ENCODE measurements at regions not wholly inside any gene's neighbourhood (a gene's known extent, or its start where the extent isn't known, plus 50 kb on each side); places are given as distances from the start of the nearest gene placed in this dataset.

DNA sequence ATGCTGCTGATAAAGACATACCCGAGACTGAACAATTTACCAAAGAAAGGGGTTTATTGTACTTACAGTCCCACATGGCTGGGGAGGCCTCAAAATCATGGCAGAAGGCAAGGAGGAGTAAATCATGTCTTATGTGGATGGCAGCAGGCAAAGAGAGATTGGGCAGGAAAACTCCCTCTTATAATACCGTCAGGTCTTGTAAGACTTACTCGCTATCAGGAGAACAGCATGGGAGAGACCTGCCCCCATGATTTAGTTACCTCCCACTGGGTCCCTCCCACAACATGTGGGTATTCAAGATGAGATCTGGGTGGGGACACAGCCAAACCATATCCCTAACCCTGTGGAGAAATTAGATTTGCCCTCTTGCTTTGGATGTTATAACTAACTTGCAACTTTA is 1068.0 kb upstream of the ZEB2 start:
- POLR2A ChIA-PET = no interaction called here
- peaks cover 5% of the 10 kb centered on the region for H3K27me3 Mint-ChIP-seq
- H3K9me3 Mint-ChIP-seq = no peaks in the 10 kb centered on the region
- ATAC-seq (ENCODE audit: low read depth) (no peak), DNase-seq (no peak)
- H3K36me3 Mint-ChIP-seq = no peaks in the 10 kb centered on the region
- H3K4me1 Mint-ChIP-seq = no peaks in the 10 kb centered on the region
- H3K27ac Mint-ChIP-seq = no peak overlapping the region
- no peak overlapping the region for H3K4me3 Mint-ChIP-seq

DNA sequence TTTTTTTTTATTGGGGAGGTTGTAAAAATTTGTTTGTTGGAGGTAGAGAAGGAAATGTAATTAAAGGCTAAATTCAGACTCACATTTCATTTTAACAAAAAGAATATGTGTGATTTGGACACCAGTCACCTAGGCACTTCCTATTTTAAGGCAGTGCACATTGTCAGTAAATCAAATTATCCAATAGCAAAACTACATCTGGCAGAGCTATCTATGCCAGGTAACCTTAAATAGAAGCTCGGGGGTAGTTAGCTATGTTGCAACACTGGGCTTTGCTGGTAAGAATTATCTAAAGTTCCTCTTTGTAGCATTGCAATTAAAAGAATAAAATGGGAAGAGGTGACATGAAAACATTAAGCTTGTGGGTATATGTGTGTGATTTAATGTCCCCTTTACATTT is 1064.4 kb upstream of the ZEB2 start:
- ATAC-seq (ENCODE audit: low read depth) (no peak), DNase-seq (no peak)
- peaks cover 5% of the 10 kb centered on the region for H3K27me3 Mint-ChIP-seq
- POLR2A ChIA-PET = no interaction called here
- no peak overlapping the region for H3K4me3 Mint-ChIP-seq
- H3K4me1 Mint-ChIP-seq = no peaks in the 10 kb centered on the region
- H3K27ac Mint-ChIP-seq = no peak overlapping the region
- H3K36me3 Mint-ChIP-seq = no peaks in the 10 kb centered on the region
- peaks cover under 1% of the 10 kb centered on the region for H3K9me3 Mint-ChIP-seq

DNA sequence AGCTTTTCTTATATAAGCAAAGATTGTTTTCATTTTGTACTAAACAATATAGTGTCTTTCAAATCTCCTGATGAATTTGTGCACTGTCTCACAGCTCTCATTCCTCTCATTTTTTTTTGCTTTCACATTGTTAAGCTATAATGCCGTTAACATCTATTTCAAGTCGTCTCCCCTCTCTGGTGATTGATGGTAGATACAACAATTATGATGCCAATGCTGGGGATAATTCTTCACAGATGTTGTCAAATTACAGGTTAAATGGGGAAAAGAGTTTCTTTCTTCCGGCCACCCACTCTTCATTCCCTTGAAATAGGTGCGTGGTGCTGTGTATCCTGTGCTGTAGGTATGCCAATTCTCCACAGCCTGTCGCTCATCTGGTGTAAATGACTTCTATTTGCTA is 1053.7 kb upstream of the ZEB2 start:
- Mint-ChIP-seq H3K27me3 (no peaks in the 10 kb centered on the region), H3K4me1 (no peaks in the 10 kb centered on the region), H3K4me3 (no peak overlapping the region), H3K36me3 (no peaks in the 10 kb centered on the region), H3K9me3 (no peaks in the 10 kb centered on the region), H3K27ac (no peak overlapping the region)
- ATAC-seq (ENCODE audit: low read depth) = no peak
- DNase-seq = no peak
- POLR2A ChIA-PET = no interaction called here

DNA sequence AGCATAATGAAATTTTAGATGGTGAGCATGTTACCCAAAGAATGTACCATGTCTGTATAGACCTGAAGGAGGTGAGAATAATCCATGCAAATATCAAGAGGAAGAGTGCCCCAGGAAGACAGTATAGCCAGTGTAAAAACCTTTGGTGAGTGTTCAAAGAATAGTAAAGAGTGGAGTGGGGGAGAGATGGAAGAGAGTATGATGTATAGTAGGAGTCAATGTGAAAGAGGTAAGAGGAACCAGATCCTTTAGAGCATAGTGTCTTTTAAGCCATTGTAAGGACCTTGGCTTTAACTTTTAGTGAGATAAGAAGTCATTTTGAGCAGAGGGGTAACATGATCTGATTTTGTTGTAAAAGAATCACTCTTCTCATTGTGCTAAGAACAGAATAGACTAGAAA is 1052.3 kb upstream of the ZEB2 start:
- Mint-ChIP-seq H3K4me1 (no peaks in the 10 kb centered on the region), H3K27me3 (no peaks in the 10 kb centered on the region), H3K4me3 (no peak overlapping the region), H3K9me3 (no peaks in the 10 kb centered on the region), H3K36me3 (no peaks in the 10 kb centered on the region), H3K27ac (no peak overlapping the region)
- ATAC-seq (ENCODE audit: low read depth) = no peak
- DNase-seq = no peak
- POLR2A ChIA-PET = no interaction called here

DNA sequence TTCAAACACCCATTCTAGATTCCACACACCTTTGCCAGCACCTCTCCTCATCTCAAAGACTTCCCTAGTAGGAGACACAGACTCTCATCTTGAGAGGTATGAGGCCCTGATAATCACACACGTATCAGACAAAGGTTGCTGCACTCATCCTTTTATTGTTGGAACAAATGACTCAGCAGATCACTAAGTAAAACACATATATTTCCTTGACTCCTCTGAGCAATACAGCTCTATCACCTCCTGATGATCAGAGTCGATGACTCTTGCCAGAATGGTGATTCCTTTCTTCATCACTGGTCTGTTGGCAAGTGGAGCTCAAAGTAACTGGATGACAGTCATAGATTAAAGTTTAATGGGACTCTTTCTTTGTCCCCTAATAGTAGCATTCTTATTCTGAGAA is 1049.2 kb upstream of the ZEB2 start:
- H3K9me3 Mint-ChIP-seq = no peaks in the 10 kb centered on the region
- H3K27me3 Mint-ChIP-seq = no peaks in the 10 kb centered on the region
- ATAC-seq (ENCODE audit: low read depth) (no peak), DNase-seq (no peak)
- H3K27ac Mint-ChIP-seq = no peak overlapping the region
- no peaks in the 10 kb centered on the region for H3K4me1 Mint-ChIP-seq
- POLR2A ChIA-PET = no interaction called here
- no peaks in the 10 kb centered on the region for H3K36me3 Mint-ChIP-seq
- H3K4me3 Mint-ChIP-seq = no peak overlapping the region

DNA sequence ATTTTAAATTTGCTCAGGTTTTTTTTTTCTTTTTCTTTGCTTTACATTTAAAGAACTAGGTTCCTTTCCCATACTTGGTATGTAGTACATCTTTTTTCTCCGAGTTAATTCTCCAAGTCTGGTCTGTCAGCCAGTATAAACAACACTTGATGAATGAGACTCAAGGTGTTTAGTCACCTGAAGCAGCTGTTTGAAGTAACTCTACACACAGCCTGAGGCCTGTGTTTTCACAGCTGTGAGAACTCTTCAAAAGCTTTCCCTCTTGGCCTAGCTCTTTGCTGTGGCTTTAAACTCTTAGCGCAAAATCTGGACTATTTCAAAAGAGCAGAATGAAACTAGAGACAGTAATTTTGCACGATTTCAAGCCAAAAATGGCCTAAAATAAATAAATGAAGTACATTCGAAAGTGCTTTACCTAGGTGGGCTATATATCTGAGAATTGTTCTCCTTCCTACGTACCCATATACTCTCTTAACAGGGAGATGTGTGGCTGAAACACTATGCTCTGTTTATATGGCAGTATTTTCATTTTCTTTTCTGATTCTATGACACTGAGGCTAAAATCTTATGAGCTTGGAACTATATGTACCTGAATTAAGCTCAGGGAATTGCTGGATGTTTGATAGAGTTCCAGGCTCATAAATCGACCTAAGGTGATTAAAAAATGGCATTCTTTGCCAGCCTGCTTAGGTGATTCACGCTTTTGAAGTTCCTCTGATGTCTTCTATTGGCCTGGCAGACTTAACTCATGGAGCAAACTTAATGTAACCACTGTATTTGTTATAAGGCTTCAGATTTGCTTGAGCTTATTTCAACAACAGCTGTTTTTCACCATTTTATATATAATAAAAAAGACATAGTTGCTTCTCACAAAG is 1044.1 kb upstream of the ZEB2 start:
- H3K27ac Mint-ChIP-seq = no peak overlapping the region
- DNase-seq (no peak), ATAC-seq (ENCODE audit: low read depth) (no peak)
- no peak overlapping the region for H3K4me3 Mint-ChIP-seq
- no peaks in the 10 kb centered on the region for H3K4me1 Mint-ChIP-seq
- POLR2A ChIA-PET = no interaction called here
- H3K9me3 Mint-ChIP-seq = no peaks in the 10 kb centered on the region
- no peaks in the 10 kb centered on the region for H3K36me3 Mint-ChIP-seq
- no peaks in the 10 kb centered on the region for H3K27me3 Mint-ChIP-seq

DNA sequence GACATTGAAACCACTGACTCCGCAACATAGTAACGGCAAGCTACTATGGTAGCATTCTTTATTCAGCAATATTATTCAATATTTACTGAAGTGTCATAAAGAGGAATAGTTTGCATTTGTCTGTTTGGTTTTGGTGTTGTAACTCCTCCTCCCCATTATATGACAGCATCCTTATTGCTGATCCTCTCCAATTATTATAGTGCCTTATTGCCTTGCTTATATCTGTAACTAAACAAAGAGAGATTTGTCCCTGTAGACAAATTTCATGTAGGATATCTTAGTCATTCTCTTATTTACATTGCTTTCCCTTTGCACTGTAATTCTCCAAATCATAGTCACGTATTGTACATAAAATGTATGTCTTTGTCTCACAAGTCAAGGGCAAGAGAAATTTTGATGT is 1041.2 kb upstream of the ZEB2 start:
- Mint-ChIP-seq H3K4me1 (no peaks in the 10 kb centered on the region), H3K9me3 (no peaks in the 10 kb centered on the region), H3K4me3 (no peak overlapping the region), H3K27ac (no peak overlapping the region), H3K27me3 (no peaks in the 10 kb centered on the region), H3K36me3 (no peaks in the 10 kb centered on the region)
- POLR2A ChIA-PET = no interaction called here
- no peak for ATAC-seq (ENCODE audit: low read depth)
- DNase-seq = no peak

DNA sequence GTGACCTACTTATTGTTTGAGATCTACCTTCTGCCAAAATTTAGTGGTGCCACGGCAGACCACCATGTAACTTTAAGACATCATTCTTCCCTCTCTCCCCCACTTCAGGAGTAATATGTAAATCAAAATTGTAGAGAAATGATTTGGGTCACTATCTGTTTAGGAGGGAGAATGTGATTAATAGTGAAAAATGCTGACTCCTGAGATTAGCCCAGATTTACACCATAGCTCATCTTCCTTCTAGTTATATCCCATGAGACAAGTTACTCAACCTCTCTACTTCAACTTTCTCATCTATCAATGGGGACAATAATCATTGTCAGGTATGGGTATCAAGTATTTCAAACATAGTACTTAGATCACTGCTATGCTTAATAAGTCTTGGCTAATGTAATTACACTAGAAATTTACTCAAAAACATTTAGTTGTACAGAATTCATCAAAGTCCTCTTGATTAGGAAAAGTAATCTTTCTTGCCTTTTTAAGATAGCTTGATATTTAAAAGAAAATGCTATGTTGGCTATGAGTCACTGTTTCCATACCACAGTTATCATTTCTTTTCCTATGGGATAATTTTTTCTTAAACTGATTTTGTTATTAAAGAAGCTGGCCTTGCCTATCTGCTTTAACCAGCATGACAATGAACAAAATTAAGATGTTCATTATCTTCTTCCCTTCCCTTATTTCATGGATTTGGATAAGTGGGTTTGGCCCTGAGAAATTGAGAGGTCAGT is 1038.9 kb upstream of the ZEB2 start:
- H3K9me3 Mint-ChIP-seq = no peaks in the 10 kb centered on the region
- POLR2A ChIA-PET = no interaction called here

DNA sequence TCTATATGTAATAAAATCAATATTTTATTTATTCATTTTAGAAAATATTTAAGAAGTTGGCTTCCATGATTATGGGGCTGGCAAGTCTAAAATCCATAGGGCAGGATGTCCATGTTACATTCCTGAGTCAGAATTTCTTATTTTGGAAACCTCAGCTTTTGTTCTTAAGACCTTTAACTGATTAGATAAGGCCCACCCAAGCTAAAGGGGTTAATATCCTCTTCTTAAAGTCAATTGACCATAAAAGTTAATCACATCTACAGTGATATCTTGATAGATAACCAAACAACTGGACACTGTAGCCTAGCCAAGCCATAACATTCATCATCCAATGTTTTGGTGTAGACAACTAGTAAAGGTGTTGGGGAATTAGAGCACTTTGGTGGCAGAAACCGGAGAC is 1035.4 kb upstream of the ZEB2 start:
- H3K4me3 Mint-ChIP-seq = no peak overlapping the region
- no peak overlapping the region for H3K27ac Mint-ChIP-seq
- H3K36me3 Mint-ChIP-seq = no peaks in the 10 kb centered on the region
- DNase-seq (no peak), ATAC-seq (ENCODE audit: low read depth) (no peak)
- no peaks in the 10 kb centered on the region for H3K27me3 Mint-ChIP-seq
- H3K9me3 Mint-ChIP-seq = no peaks in the 10 kb centered on the region
- POLR2A ChIA-PET = no interaction called here
- no peaks in the 10 kb centered on the region for H3K4me1 Mint-ChIP-seq

More for the DNA sequence above, 1038.9 kb upstream of the ZEB2 start:
- Mint-ChIP-seq H3K27me3 (no peaks in the 10 kb centered on the region), H3K4me1 (no peaks in the 10 kb centered on the region), H3K4me3 (no peak overlapping the region), H3K36me3 (no peaks in the 10 kb centered on the region), H3K27ac (no peak overlapping the region)
- no peak for DNase-seq
- no peak for ATAC-seq (ENCODE audit: low read depth)

DNA sequence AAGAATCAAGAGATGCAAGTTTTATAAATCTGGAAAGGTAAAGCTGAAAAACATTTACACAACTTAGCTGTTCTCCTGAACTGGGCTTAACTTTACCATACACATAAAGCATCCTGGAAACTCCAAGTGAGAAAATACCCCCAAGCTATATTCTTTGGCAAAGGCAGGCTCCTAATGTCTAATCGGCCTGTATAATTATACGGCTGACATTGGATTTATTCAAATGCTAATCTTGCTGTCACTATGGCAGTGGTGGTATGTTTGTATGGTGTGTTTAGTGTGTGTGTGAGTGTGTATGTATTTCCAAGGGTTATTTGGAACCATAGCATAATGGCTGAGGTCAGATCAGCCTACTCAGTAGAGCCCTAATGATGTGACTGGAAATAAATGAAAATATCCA is 1031.8 kb upstream of the ZEB2 start:
- Mint-ChIP-seq H3K9me3 (no peaks in the 10 kb centered on the region), H3K36me3 (no peaks in the 10 kb centered on the region), H3K4me3 (no peak overlapping the region), H3K27ac (no peak overlapping the region), H3K4me1 (no peaks in the 10 kb centered on the region), H3K27me3 (no peaks in the 10 kb centered on the region)
- ATAC-seq (ENCODE audit: low read depth) = no peak
- DNase-seq = no peak
- POLR2A ChIA-PET = no interaction called here

DNA sequence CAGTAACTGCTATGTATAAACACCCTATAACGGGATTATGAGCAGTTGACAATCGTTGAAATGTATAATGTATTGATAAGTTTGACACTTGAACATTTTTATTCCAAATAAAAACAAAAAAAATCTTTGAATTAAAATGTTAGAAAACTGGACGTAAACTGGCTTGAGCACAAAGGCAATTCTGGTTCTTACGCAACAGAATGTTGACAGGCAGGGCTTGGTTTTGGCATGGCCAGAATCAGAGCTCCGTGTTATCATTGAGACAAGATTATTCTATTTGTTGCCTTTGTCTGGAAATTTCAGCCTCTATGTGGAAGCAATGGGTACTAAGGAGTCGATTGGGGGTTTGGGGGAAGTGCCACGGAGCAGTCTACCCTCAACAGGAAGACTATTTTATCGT is 1028.6 kb upstream of the ZEB2 start:
- Mint-ChIP-seq H3K27me3 (no peaks in the 10 kb centered on the region), H3K27ac (no peak overlapping the region), H3K4me1 (no peaks in the 10 kb centered on the region), H3K4me3 (no peak overlapping the region), H3K9me3 (no peaks in the 10 kb centered on the region), H3K36me3 (no peaks in the 10 kb centered on the region)
- no peak for DNase-seq
- no peak for ATAC-seq (ENCODE audit: low read depth)
- POLR2A ChIA-PET = no interaction called here

DNA sequence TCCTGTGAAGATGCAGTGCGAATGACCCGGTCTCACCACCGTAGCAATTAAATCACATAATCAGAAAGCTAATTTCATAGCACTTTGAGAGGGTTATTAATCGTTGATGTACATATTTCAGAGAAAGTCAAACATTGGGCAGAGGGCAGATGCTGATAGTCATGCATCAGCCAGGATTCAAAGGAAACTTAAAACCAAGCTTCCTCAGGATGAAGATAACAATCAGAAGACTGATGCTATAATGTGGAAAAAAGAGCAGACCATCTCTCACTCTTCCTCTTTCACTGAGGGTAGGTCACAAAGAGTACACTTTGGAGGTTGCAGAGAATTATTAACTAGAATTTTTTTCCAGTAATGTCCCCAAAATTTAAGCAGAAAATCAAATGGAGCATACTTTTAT is 1027.7 kb upstream of the ZEB2 start:
- Mint-ChIP-seq H3K4me1 (no peaks in the 10 kb centered on the region), H3K36me3 (no peaks in the 10 kb centered on the region), H3K4me3 (no peak overlapping the region), H3K27me3 (no peaks in the 10 kb centered on the region), H3K27ac (no peak overlapping the region), H3K9me3 (no peaks in the 10 kb centered on the region)
- DNase-seq (no peak), ATAC-seq (ENCODE audit: low read depth) (no peak)
- POLR2A ChIA-PET = no interaction called here

DNA sequence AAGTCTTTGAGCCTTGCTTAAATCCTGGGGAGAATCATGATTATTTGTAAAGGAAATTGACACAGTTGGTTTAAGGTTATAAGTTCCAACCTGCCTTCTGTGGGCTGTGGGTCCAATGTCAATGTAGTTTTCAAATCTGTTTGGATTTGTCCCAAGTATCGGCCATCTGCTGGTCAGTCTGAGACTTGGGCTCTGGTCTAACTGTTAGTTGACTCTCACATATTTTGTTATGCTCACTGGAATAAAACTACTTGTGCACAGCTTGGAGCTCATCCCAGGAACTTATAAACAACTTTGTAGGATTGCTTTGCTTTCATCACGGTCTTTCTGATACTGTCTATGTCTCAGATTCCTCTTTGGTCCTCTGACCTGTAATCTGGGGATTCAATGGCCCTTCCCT is 1026.2 kb upstream of the ZEB2 start:
- Mint-ChIP-seq H3K27me3 (no peaks in the 10 kb centered on the region), H3K4me1 (no peaks in the 10 kb centered on the region), H3K27ac (no peak overlapping the region), H3K36me3 (no peaks in the 10 kb centered on the region), H3K4me3 (no peak overlapping the region), H3K9me3 (no peaks in the 10 kb centered on the region)
- POLR2A ChIA-PET = no interaction called here
- no peak for ATAC-seq (ENCODE audit: low read depth)
- DNase-seq = no peak

DNA sequence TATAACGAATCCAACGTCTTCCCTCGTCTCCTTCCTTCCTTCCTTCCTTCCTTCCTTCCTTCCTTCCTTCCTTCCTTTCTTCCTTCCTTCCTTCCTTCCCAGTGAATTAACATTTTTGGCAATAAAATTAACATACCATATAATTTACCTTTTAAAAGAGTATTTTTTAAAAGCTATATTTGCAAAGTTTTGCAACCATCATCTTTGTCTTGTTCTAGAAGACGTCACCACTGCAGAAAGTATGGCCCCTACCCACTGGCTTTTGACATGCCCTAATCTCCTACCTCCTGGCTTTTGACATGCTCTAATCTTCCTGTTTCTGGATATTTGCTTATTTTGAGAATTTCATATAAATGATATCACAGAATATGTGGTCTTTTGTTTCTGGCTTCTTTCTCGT is 1023.9 kb upstream of the ZEB2 start:
- Mint-ChIP-seq H3K27me3 (no peaks in the 10 kb centered on the region), H3K4me1 (no peaks in the 10 kb centered on the region), H3K27ac (no peak overlapping the region), H3K9me3 (no peaks in the 10 kb centered on the region), H3K4me3 (no peak overlapping the region), H3K36me3 (no peaks in the 10 kb centered on the region)
- ATAC-seq (ENCODE audit: low read depth) = no peak
- no peak for DNase-seq
- POLR2A ChIA-PET = no interaction called here

Measured in activated naive CD8-positive, alpha-beta T cell treated with anti-CD3 and anti-CD28 coated beads, Interleukin-2, amount 10 ng/mL, durations not matched to agents 7 days and 5 days (primary cell).